Activated CD4-positive, alpha-beta T cell treated with anti-CD3 and anti-CD28 coated beads, Interleukin-10, Interleukin-2, amounts not matched to agents 100 ng/mL and 50 ng/mL, durations not matched to agents 16 hours and 8 hours (primary cell): ENCODE measurements at regions not wholly inside any gene's neighbourhood (a gene's known extent, or its start where the extent isn't known, plus 50 kb on each side); places are given as distances from the start of the nearest gene placed in this dataset.
"Not testable (repeated sequence)": the region's sequence is repeated elsewhere in the genome, so short reads cannot be mapped to it uniquely, and the experiment has no call there.

Experiments
- DNase-seq: peaks from one replicate; pipeline ENCODE4 v3.0.0-alpha.2; 2020

GRCh38 chr4:137468836-137469235 is 63.5 kb downstream of the PCDH18 start:
- no peak for DNase-seq

- DNase-seq: no peak
Observed at GRCh38 chr4:137467537-137467936, 64.8 kb downstream of the PCDH18 start.

- no peak for DNase-seq
Observed at GRCh38 chr4:137463377-137464003, 68.8 kb downstream of the PCDH18 start.

GRCh38 chr4:137455647-137456321 is 76.5 kb downstream of the PCDH18 start:
- DNase-seq: no peak

GRCh38 chr4:137454767-137455166 is 77.5 kb downstream of the PCDH18 start:
- no peak for DNase-seq

GRCh38 chr4:137452799-137453198 is 79.5 kb downstream of the PCDH18 start:
- peak; percentile 38 for DNase-seq

GRCh38 chr4:137451172-137451825 is 81.0 kb downstream of the PCDH18 start:
- no peak for DNase-seq

GRCh38 chr4:137448402-137448801 is 83.9 kb downstream of the PCDH18 start:
- no peak for DNase-seq

GRCh38 chr4:137446071-137446470 is 86.2 kb downstream of the PCDH18 start:
- DNase-seq: no peak

- no peak for DNase-seq
Observed at GRCh38 chr4:137443031-137443800, 89.1 kb downstream of the PCDH18 start.

GRCh38 chr4:137432446-137433311 is 99.6 kb downstream of the PCDH18 start:
- DNase-seq: no peak

- DNase-seq: no peak
Observed at GRCh38 chr4:137430171-137430570, 102.1 kb downstream of the PCDH18 start.

GRCh38 chr4:137427411-137427810 is 104.9 kb downstream of the PCDH18 start:
- no peak for DNase-seq

GRCh38 chr4:137425281-137425680 is 107.0 kb downstream of the PCDH18 start:
- no peak for DNase-seq

- DNase-seq: no peak
Observed at GRCh38 chr4:137422666-137423065, 109.6 kb downstream of the PCDH18 start.

GRCh38 chr4:137421796-137422195 is 110.5 kb downstream of the PCDH18 start:
- no peak for DNase-seq

- no peak for DNase-seq
Observed at GRCh38 chr4:137420901-137421396, 111.3 kb downstream of the PCDH18 start.

- DNase-seq: no peak
Observed at GRCh38 chr4:137417676-137418075, 114.6 kb downstream of the PCDH18 start.

- DNase-seq: no peak
Observed at GRCh38 chr4:137414802-137415201, 117.5 kb downstream of the PCDH18 start.

- DNase-seq: no peak
Observed at GRCh38 chr4:137408527-137409177, 123.6 kb downstream of the PCDH18 start.

GRCh38 chr4:137405833-137406232 is 126.5 kb downstream of the PCDH18 start:
- not testable (repeated sequence) for DNase-seq

- DNase-seq: no peak
Observed at GRCh38 chr4:137394018-137394417, 138.3 kb downstream of the PCDH18 start.
